ENCODE measurements at regions not wholly inside any gene's neighbourhood (a gene's known extent, or its start where the extent isn't known, plus 50 kb on each side); places are given as distances from the start of the nearest gene placed in this dataset.

DNA sequence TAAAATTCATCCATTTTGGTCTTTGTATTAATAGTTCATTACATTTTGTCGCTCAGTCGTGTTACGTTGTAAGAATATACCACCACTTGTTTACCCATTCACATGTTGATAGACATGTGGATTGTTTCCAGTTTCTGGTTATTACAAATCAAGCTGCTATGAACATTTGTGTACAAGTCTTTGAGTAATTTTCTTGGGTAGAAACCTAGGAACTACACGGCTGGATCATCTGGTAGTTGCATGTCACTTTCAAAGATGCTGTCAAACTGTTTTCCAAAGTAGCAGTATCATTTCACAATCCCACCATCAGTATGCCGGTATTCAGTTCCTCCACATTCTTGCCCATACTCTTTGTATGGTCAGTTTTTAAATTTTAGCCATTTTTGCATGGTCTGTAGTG, 98.0 kb downstream of the GASK1B start:
- TF ChIP-seq, protein P1, sequence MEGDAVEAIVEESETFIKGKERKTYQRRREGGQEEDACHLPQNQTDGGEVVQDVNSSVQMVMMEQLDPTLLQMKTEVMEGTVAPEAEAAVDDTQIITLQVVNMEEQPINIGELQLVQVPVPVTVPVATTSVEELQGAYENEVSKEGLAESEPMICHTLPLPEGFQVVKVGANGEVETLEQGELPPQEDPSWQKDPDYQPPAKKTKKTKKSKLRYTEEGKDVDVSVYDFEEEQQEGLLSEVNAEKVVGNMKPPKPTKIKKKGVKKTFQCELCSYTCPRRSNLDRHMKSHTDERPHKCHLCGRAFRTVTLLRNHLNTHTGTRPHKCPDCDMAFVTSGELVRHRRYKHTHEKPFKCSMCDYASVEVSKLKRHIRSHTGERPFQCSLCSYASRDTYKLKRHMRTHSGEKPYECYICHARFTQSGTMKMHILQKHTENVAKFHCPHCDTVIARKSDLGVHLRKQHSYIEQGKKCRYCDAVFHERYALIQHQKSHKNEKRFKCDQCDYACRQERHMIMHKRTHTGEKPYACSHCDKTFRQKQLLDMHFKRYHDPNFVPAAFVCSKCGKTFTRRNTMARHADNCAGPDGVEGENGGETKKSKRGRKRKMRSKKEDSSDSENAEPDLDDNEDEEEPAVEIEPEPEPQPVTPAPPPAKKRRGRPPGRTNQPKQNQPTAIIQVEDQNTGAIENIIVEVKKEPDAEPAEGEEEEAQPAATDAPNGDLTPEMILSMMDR (IDR thresholded peaks at IDR 0.05), result no peak
- TF ChIP-seq POLR2AphosphoS5 (IDR thresholded peaks at IDR 0.05) (no peak), POLR2A (IDR thresholded peaks at IDR 0.05) (no peak)

Data from prostate gland (tissue), 2 donors.